ENCODE measurements at regions not wholly inside any gene's neighbourhood (a gene's known extent, or its start where the extent isn't known, plus 50 kb on each side); places are given as distances from the start of the nearest gene placed in this dataset.

DNA sequence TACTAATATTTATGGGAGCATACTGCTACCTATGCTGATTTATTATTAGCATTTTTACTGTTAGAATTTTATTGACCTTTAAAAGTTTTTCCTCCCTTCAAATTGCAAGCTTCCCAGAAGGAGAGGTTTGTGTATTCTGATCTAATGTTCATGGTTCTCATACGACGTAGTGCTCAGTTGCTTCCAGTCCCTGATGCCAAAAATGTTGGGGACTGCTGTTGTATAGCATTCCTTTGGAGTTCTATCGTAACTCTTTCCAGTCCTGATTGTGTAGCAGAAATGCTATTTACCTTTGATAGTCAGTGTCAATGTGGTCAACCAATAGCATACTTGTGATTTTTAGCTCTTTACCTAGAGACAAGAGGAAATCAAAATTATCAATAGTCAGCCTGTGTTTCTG lies 69.5 kb upstream of the ZSWIM2 start:
- Histone ChIP-seq H3K4me3 (no peak overlapping the region), H4K20me1 (replicated peaks; ENCODE audit: insufficient read depth) (no peaks in the 10 kb centered on the region), H3K27me3 (ENCODE audit: insufficient read depth) (no peaks in the 10 kb centered on the region), H3K4me2 (no peak overlapping the region), H3K4me1 (ENCODE audit: insufficient read depth) (no peaks in the 10 kb centered on the region), H2AFZ (no peak overlapping the region), H3K27ac (ENCODE audit: low read depth) (no peak overlapping the region), H3K79me2 (replicated peaks; ENCODE audit: insufficient read depth) (no peaks in the 10 kb centered on the region), H3K9me2 (ENCODE audit: insufficient read depth) (no peaks in the 10 kb centered on the region), H3F3A (replicated peaks; ENCODE audit: low read depth) (no peaks in the 10 kb centered on the region), H3K36me3 (ENCODE audit: insufficient read depth) (no peaks in the 10 kb centered on the region)
- no peak for ATAC-seq
- TF ChIP-seq EZH2 (IDR thresholded peaks at IDR 0.05; ENCODE audit: low read depth, unreplicated experiment): no peak
- TF ChIP-seq EZH2phosphoT487 (IDR thresholded peaks at IDR 0.05; ENCODE audit: unreplicated experiment): no peak
- no peak for TF ChIP-seq POLR2AphosphoS5 (IDR thresholded peaks at IDR 0.05; ENCODE audit: low read depth)
- no peak overlapping the region for H3K4me3 Mint-ChIP-seq
- no peaks in the 10 kb centered on the region for H3K4me1 Mint-ChIP-seq
- DNase-seq (ENCODE audit: low spot score): no peak
- no peaks in the 10 kb centered on the region for H3K36me3 Mint-ChIP-seq (ENCODE audit: low read depth)
- H3K27ac Mint-ChIP-seq: no peak overlapping the region
- no peaks in the 10 kb centered on the region for H3K9me3 Mint-ChIP-seq
- peaks cover 1% of the 10 kb centered on the region for H3K27me3 Mint-ChIP-seq (ENCODE audit: insufficient read depth, low read depth, poor library complexity)

DNA sequence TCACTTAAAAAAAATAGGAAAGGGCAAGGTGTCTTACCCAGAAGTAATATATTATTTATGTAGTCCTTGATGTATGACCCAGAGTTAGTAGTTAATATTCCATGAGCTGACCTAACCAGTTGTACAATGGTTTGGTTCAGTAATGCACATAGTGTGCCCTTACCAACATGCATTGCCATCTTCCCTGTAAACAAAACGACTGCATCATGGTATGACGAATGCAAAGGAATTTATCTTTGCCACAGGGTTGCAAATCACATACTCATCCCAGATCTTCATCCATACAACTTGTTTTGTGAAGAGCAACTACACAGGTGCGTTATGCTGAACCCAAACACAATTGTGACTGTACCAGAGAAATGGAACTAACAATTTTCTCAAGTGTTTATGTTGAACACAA lies 68.9 kb upstream of the ZSWIM2 start:
- no peak overlapping the region for H3K4me3 Mint-ChIP-seq
- no peak for ATAC-seq

DNA sequence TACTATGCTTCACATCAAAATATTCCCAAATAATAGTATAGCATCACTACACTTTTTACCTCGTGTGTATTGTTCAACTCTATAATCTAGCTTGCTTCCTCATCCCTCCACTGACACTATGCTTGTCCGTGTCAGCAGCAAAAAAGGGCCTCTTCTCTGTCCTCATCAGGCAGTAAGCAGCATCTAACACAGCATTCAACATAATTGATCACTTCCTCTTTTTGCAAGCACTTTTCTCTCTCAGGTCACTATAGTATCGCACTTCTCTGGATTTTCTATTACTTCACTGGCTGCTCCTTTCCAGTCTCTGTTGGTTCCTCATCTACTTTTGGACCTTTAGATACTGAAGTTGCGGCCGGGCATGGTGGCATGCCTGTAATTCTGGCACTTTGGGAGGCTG lies 64.9 kb upstream of the ZSWIM2 start:
- H3K4me3 Mint-ChIP-seq: no peak overlapping the region
- Histone ChIP-seq H3K27me3 (ENCODE audit: insufficient read depth) (no peaks in the 10 kb centered on the region), H3K36me3 (ENCODE audit: insufficient read depth) (no peaks in the 10 kb centered on the region), H3K27ac (ENCODE audit: low read depth) (no peak overlapping the region), H3K4me1 (ENCODE audit: insufficient read depth) (no peaks in the 10 kb centered on the region), H3K4me2 (no peak overlapping the region), H3K79me2 (replicated peaks; ENCODE audit: insufficient read depth) (no peaks in the 10 kb centered on the region), H3K4me3 (no peak overlapping the region), H3F3A (replicated peaks; ENCODE audit: low read depth) (no peaks in the 10 kb centered on the region), H4K20me1 (replicated peaks; ENCODE audit: insufficient read depth) (no peaks in the 10 kb centered on the region), H2AFZ (no peak overlapping the region; the same call in 1 of the 2 replicates), H3K9me2 (ENCODE audit: insufficient read depth) (no peaks in the 10 kb centered on the region)
- H3K4me1 Mint-ChIP-seq: no peaks in the 10 kb centered on the region
- no peak overlapping the region for H3K27ac Mint-ChIP-seq
- ATAC-seq (no peak), DNase-seq (ENCODE audit: low spot score) (no peak)
- H3K27me3 Mint-ChIP-seq (ENCODE audit: insufficient read depth, low read depth, poor library complexity): peaks cover 1% of the 10 kb centered on the region
- no peaks in the 10 kb centered on the region for H3K9me3 Mint-ChIP-seq
- H3K36me3 Mint-ChIP-seq (ENCODE audit: low read depth): no peaks in the 10 kb centered on the region
- TF ChIP-seq, protein P1, sequence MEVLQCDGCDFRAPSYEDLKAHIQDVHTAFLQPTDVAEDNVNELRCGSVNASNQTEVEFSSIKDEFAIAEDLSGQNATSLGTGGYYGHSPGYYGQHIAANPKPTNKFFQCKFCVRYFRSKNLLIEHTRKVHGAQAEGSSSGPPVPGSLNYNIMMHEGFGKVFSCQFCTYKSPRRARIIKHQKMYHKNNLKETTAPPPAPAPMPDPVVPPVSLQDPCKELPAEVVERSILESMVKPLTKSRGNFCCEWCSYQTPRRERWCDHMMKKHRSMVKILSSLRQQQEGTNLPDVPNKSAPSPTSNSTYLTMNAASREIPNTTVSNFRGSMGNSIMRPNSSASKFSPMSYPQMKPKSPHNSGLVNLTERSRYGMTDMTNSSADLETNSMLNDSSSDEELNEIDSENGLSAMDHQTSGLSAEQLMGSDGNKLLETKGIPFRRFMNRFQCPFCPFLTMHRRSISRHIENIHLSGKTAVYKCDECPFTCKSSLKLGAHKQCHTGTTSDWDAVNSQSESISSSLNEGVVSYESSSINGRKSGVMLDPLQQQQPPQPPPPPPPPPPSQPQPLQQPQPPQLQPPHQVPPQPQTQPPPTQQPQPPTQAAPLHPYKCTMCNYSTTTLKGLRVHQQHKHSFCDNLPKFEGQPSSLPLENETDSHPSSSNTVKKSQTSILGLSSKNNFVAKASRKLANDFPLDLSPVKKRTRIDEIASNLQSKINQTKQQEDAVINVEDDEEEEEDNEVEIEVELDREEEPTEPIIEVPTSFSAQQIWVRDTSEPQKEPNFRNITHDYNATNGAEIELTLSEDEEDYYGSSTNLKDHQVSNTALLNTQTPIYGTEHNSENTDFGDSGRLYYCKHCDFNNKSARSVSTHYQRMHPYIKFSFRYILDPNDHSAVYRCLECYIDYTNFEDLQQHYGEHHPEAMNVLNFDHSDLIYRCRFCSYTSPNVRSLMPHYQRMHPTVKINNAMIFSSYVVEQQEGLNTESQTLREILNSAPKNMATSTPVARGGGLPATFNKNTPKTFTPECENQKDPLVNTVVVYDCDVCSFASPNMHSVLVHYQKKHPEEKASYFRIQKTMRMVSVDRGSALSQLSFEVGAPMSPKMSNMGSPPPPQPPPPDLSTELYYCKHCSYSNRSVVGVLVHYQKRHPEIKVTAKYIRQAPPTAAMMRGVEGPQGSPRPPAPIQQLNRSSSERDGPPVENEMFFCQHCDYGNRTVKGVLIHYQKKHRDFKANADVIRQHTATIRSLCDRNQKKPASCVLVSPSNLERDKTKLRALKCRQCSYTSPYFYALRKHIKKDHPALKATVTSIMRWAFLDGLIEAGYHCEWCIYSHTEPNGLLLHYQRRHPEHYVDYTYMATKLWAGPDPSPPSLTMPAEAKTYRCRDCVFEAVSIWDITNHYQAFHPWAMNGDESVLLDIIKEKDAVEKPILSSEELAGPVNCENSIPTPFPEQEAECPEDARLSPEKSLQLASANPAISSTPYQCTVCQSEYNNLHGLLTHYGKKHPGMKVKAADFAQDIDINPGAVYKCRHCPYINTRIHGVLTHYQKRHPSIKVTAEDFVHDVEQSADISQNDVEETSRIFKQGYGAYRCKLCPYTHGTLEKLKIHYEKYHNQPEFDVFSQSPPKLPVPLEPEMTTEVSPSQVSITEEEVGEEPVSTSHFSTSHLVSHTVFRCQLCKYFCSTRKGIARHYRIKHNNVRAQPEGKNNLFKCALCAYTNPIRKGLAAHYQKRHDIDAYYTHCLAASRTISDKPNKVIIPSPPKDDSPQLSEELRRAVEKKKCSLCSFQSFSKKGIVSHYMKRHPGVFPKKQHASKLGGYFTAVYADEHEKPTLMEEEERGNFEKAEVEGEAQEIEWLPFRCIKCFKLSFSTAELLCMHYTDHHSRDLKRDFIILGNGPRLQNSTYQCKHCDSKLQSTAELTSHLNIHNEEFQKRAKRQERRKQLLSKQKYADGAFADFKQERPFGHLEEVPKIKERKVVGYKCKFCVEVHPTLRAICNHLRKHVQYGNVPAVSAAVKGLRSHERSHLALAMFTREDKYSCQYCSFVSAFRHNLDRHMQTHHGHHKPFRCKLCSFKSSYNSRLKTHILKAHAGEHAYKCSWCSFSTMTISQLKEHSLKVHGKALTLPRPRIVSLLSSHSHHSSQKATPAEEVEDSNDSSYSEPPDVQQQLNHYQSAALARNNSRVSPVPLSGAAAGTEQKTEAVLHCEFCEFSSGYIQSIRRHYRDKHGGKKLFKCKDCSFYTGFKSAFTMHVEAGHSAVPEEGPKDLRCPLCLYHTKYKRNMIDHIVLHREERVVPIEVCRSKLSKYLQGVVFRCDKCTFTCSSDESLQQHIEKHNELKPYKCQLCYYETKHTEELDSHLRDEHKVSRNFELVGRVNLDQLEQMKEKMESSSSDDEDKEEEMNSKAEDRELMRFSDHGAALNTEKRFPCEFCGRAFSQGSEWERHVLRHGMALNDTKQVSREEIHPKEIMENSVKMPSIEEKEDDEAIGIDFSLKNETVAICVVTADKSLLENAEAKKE (CRISPR knock-in tag; IDR thresholded peaks at IDR 0.05): no peak
- TF ChIP-seq, protein P2, sequence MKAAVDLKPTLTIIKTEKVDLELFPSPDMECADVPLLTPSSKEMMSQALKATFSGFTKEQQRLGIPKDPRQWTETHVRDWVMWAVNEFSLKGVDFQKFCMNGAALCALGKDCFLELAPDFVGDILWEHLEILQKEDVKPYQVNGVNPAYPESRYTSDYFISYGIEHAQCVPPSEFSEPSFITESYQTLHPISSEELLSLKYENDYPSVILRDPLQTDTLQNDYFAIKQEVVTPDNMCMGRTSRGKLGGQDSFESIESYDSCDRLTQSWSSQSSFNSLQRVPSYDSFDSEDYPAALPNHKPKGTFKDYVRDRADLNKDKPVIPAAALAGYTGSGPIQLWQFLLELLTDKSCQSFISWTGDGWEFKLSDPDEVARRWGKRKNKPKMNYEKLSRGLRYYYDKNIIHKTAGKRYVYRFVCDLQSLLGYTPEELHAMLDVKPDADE (IDR thresholded peaks at IDR 0.05): no peak
- TF ChIP-seq JUNB (IDR thresholded peaks at IDR 0.05; ENCODE audit: unreplicated experiment) (no peak), EZH2 (IDR thresholded peaks at IDR 0.05; ENCODE audit: low read depth, unreplicated experiment) (no peak)

More for the DNA sequence above, 68.9 kb upstream of the ZSWIM2 start:
- no peak for TF ChIP-seq ZNF331 (CRISPR knock-in tag; IDR thresholded peaks at IDR 0.05; ENCODE audit: low read depth)
- TF ChIP-seq EZH2phosphoT487 (IDR thresholded peaks at IDR 0.05; ENCODE audit: unreplicated experiment): no peak
- TF ChIP-seq, protein P2 (IDR thresholded peaks at IDR 0.05): no peak
- TF ChIP-seq ZNF114 (CRISPR knock-in tag; IDR thresholded peaks at IDR 0.05): no peak
- Histone ChIP-seq H3K4me2 (no peak overlapping the region), H3K4me1 (ENCODE audit: insufficient read depth) (no peaks in the 10 kb centered on the region), H3K27ac (ENCODE audit: low read depth) (no peak overlapping the region), H3F3A (replicated peaks; ENCODE audit: low read depth) (no peaks in the 10 kb centered on the region), H3K36me3 (ENCODE audit: insufficient read depth) (no peaks in the 10 kb centered on the region), H3K9me2 (ENCODE audit: insufficient read depth) (no peaks in the 10 kb centered on the region), H2AFZ (no peak overlapping the region), H3K79me2 (replicated peaks; ENCODE audit: insufficient read depth) (no peaks in the 10 kb centered on the region), H3K4me3 (no peak overlapping the region), H3K27me3 (ENCODE audit: insufficient read depth) (no peaks in the 10 kb centered on the region), H4K20me1 (replicated peaks; ENCODE audit: insufficient read depth) (no peaks in the 10 kb centered on the region)
- no peak for DNase-seq (ENCODE audit: low spot score)
- H3K4me1 Mint-ChIP-seq: no peaks in the 10 kb centered on the region
- H3K27ac Mint-ChIP-seq: no peak overlapping the region
- H3K9me3 Mint-ChIP-seq: no peaks in the 10 kb centered on the region
- no peaks in the 10 kb centered on the region for H3K36me3 Mint-ChIP-seq (ENCODE audit: low read depth)
- H3K27me3 Mint-ChIP-seq (ENCODE audit: insufficient read depth, low read depth, poor library complexity): peaks cover 1% of the 10 kb centered on the region

Measured in GM23338 (cell line).